H9 (cell line): ENCODE measurements at regions not wholly inside any gene's neighbourhood (a gene's known extent, or its start where the extent isn't known, plus 50 kb on each side); places are given as distances from the start of the nearest gene placed in this dataset.

Experiments
- DNase-seq: peaks from one replicate; pipeline ENCODE4 v3.0.0-alpha.2; 2017
- H2AFZ ChIP-seq: one replicate; pipeline ENCODE4 v1.6.1; 2013; ENCODE audit warnings: mild to moderate bottlenecking, low read length, control low read depth, moderate library complexity
- H2AK5ac ChIP-seq: 2 replicates; pipeline ENCODE4 v1.6.1; 2013; ENCODE audit warnings: low read length, control low read depth, mixed read lengths; ENCODE audit not compliant: insufficient read length
- H2BK120ac ChIP-seq: one replicate; pipeline ENCODE4 v1.6.1; 2013; ENCODE audit warnings: low read depth, mild to moderate bottlenecking, low read length, control low read depth, inconsistent platforms; ENCODE audit not compliant: poor library complexity, severe bottlenecking
- H2BK12ac ChIP-seq: 2 replicates; pipeline ENCODE4 v1.6.1; 2013; ENCODE audit warnings: low read length, control low read depth, mixed read lengths, low read depth; ENCODE audit not compliant: insufficient read length
- H2BK15ac ChIP-seq: 2 replicates; pipeline ENCODE4 v1.6.1; 2013; ENCODE audit warnings: low read depth, low read length, control low read depth
- H2BK20ac ChIP-seq: one replicate; pipeline ENCODE4 v1.6.1; 2013; ENCODE audit warnings: low read depth, mild to moderate bottlenecking, low read length, control low read depth, inconsistent platforms; ENCODE audit not compliant: poor library complexity, severe bottlenecking
- H2BK5ac ChIP-seq: 2 replicates; pipeline ENCODE4 v1.6.1; 2013; ENCODE audit warnings: low read length, control low read depth, mixed read lengths; ENCODE audit not compliant: insufficient read length
- H3K14ac ChIP-seq: 2 replicates; pipeline ENCODE4 v1.6.1; 2013; ENCODE audit warnings: low read length, control low read depth; ENCODE audit not compliant: insufficient read depth
- H3K18ac ChIP-seq: 2 replicates; pipeline ENCODE4 v1.6.1; 2013; ENCODE audit warnings: low read depth, mild to moderate bottlenecking, mixed read lengths, low read length, control low read depth; ENCODE audit not compliant: insufficient read length
- H3K23ac ChIP-seq: 2 replicates; pipeline ENCODE4 v1.6.1; 2013; ENCODE audit warnings: low read length, control low read depth, mixed read lengths, low read depth; ENCODE audit not compliant: insufficient read length
- H3K23me2 ChIP-seq: 2 replicates; pipeline ENCODE4 v1.6.1; 2013; ENCODE audit warnings: low read depth, mild to moderate bottlenecking, mixed read lengths, low read length, control low read depth; ENCODE audit not compliant: insufficient read length, poor library complexity, severe bottlenecking
- H3K27ac ChIP-seq: 2 replicates; pipeline ENCODE4 v1.5.1; 2013; ENCODE audit warnings: low read length, control low read depth, mixed read lengths, low read depth; ENCODE audit not compliant: insufficient read length
- H3K27me3 ChIP-seq: 2 replicates; pipeline ENCODE4 v1.6.1; 2013; ENCODE audit warnings: low read length, control low read depth, inconsistent platforms; ENCODE audit not compliant: insufficient read depth
- H3K4ac ChIP-seq: 2 replicates; pipeline ENCODE4 v1.6.1; 2013; ENCODE audit warnings: low read depth, mild to moderate bottlenecking, control low read depth, inconsistent platforms, low read length, moderate library complexity
- H3K4me1 ChIP-seq: 2 replicates; pipeline ENCODE4 v1.6.1; 2013; ENCODE audit warnings: low read length, control low read depth, inconsistent platforms; ENCODE audit not compliant: insufficient read depth
- H3K4me2 ChIP-seq: 2 replicates; pipeline ENCODE4 v1.6.1; 2013; ENCODE audit warnings: low read length, control low read depth, mixed read lengths; ENCODE audit not compliant: insufficient read length, insufficient read depth
- H3K56ac ChIP-seq: 2 replicates; pipeline ENCODE4 v1.6.1; 2013; ENCODE audit warnings: low read depth, mild to moderate bottlenecking, mixed read lengths, low read length, control low read depth; ENCODE audit not compliant: insufficient read length
- H3K79me1 ChIP-seq: 2 replicates; pipeline ENCODE4 v1.6.1; 2013; ENCODE audit warnings: low read depth, mild to moderate bottlenecking, moderate library complexity, low read length, control low read depth, inconsistent platforms; ENCODE audit not compliant: insufficient read depth, poor library complexity, severe bottlenecking
- H3K79me2 ChIP-seq: 2 replicates; pipeline ENCODE4 v1.6.1; 2013; ENCODE audit warnings: low read length, control low read depth, inconsistent platforms; ENCODE audit not compliant: insufficient read depth
- H3K9ac ChIP-seq: 2 replicates; pipeline ENCODE4 v1.6.1; 2013; ENCODE audit warnings: low read length, control low read depth, mixed read lengths; ENCODE audit not compliant: insufficient read length; ENCODE audit errors: extremely low read depth
- H3K9me3 ChIP-seq: one replicate; pipeline ENCODE4 v1.6.1; 2013; ENCODE audit warnings: low read depth, low read length, inconsistent platforms; ENCODE audit not compliant: control insufficient read depth
- H3T11ph ChIP-seq: one replicate; pipeline ENCODE4 v1.6.1; 2013; ENCODE audit warnings: mild to moderate bottlenecking, low read length, control low read depth, inconsistent platforms
- H4K20me1 ChIP-seq: one replicate; pipeline ENCODE4 v1.6.1; 2013; ENCODE audit not compliant: control insufficient read depth, insufficient read length, insufficient read depth
- H4K5ac ChIP-seq: 2 replicates; pipeline ENCODE4 v1.6.1; 2013; ENCODE audit warnings: low read depth, mild to moderate bottlenecking, mixed read lengths, low read length, control low read depth; ENCODE audit not compliant: insufficient read length
- H4K8ac ChIP-seq: replicated peaks from 2 replicates; pipeline ENCODE4 v1.6.1; 2013; ENCODE audit warnings: low read length, control low read depth, mixed read lengths, low read depth; ENCODE audit not compliant: insufficient read length
- H4K91ac ChIP-seq: 2 replicates; pipeline ENCODE4 v1.6.1; 2013; ENCODE audit warnings: low read depth, mild to moderate bottlenecking, moderate library complexity, mixed read lengths, low read length, control low read depth; ENCODE audit not compliant: insufficient read length
- H3K27ac Mint-ChIP-seq, 3 experiments: 2 replicates in 2 of 3; 3 replicates in 1 of 3; pipeline ENCODE4 v1.8.0; 2020 to 2021; ENCODE audit warnings: mixed read lengths in 3 of 3, mild to moderate bottlenecking in 1 of 3, moderate library complexity in 1 of 3
- H3K27me3 Mint-ChIP-seq: 2 replicates; pipeline ENCODE4 v1.8.0; 2021; ENCODE audit warnings: low read depth, mild to moderate bottlenecking, moderate library complexity, mixed read lengths
- H3K36me3 Mint-ChIP-seq, 3 experiments: 2 replicates in 2 of 3; 3 replicates in 1 of 3; pipeline ENCODE4 v1.8.0; 2020 to 2021; ENCODE audit warnings: low read depth in 3 of 3, mixed read lengths in 3 of 3; ENCODE audit not compliant: insufficient read depth in 1 of 3
- H3K4me1 Mint-ChIP-seq, 2 experiments: 2 replicates each; pipeline ENCODE4 v1.8.0; 2020; ENCODE audit warnings: mixed read lengths in 2 of 2
- H3K4me3 Mint-ChIP-seq, 2 experiments: 2 replicates in 1 of 2; 3 replicates in 1 of 2; pipeline ENCODE4 v1.8.0; 2020 to 2021; ENCODE audit warnings: mild to moderate bottlenecking in 2 of 2, mixed read lengths in 2 of 2, moderate library complexity in 1 of 2
- H3K9me3 Mint-ChIP-seq, 2 experiments: 2 replicates in 1 of 2; 3 replicates in 1 of 2; pipeline ENCODE4 v1.8.0; 2020; ENCODE audit warnings: mild to moderate bottlenecking in 2 of 2, mixed read lengths in 2 of 2, moderate library complexity in 1 of 2
- TF ChIP-seq, protein P1 (sequence below): fragments of 200-600 bp; sonication (generic); conservative IDR thresholded peaks from 3 replicates; pipeline ENCODE4 v1.8.0; 2021; ENCODE audit warnings: antibody characterized with exemption, mild to moderate bottlenecking

- no peak overlapping the region for H2BK12ac ChIP-seq
- Mint-ChIP-seq H3K4me1 (peaks cover 0 to 4% of the 10 kb centered on the region in 2 experiments; a peak in 1 of 4 replicates), H3K36me3 (peaks cover 0 to 6% (median 0%) of the 10 kb centered on the region in 3 experiments; a peak in 3 of 7 replicates), H3K27me3 (no peaks in the 10 kb centered on the region), H3K27ac (no peak overlapping the region), H3K9me3 (peaks cover 11 to 12% of the 10 kb centered on the region in 2 experiments; a peak in 4 of 5 replicates), H3K4me3 (no peak overlapping the region)
- no peak overlapping the region for H3K4me2 ChIP-seq
- H3K14ac ChIP-seq = no peak overlapping the region
- H3K4ac ChIP-seq = no peak overlapping the region
- H3K79me2 ChIP-seq = no peaks in the 10 kb centered on the region
- no peak overlapping the region for H2BK120ac ChIP-seq
- TF ChIP-seq, protein P1, sequence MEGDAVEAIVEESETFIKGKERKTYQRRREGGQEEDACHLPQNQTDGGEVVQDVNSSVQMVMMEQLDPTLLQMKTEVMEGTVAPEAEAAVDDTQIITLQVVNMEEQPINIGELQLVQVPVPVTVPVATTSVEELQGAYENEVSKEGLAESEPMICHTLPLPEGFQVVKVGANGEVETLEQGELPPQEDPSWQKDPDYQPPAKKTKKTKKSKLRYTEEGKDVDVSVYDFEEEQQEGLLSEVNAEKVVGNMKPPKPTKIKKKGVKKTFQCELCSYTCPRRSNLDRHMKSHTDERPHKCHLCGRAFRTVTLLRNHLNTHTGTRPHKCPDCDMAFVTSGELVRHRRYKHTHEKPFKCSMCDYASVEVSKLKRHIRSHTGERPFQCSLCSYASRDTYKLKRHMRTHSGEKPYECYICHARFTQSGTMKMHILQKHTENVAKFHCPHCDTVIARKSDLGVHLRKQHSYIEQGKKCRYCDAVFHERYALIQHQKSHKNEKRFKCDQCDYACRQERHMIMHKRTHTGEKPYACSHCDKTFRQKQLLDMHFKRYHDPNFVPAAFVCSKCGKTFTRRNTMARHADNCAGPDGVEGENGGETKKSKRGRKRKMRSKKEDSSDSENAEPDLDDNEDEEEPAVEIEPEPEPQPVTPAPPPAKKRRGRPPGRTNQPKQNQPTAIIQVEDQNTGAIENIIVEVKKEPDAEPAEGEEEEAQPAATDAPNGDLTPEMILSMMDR = no peak
- no peak overlapping the region for H2AK5ac ChIP-seq
- H3K79me1 ChIP-seq = no peaks in the 10 kb centered on the region
- H2AFZ ChIP-seq = no peak overlapping the region
- no peaks in the 10 kb centered on the region for H3K23me2 ChIP-seq
- H3T11ph ChIP-seq = no peak overlapping the region
- H3K56ac ChIP-seq = no peak overlapping the region
- H3K27ac ChIP-seq = no peak overlapping the region
- H3K9me3 ChIP-seq = no peaks in the 10 kb centered on the region
- no peak overlapping the region for H2BK5ac ChIP-seq
- no peaks in the 10 kb centered on the region for H4K20me1 ChIP-seq
- no peak overlapping the region for H4K5ac ChIP-seq
- H4K8ac ChIP-seq = no peak overlapping the region
- no peak overlapping the region for H3K18ac ChIP-seq
- no peak overlapping the region for H3K9ac ChIP-seq
- no peak overlapping the region for H2BK20ac ChIP-seq
- no peaks in the 10 kb centered on the region for H3K27me3 ChIP-seq
- H2BK15ac ChIP-seq = no peak overlapping the region
- DNase-seq = no peak
- no peak overlapping the region for H4K91ac ChIP-seq
- no peaks in the 10 kb centered on the region for H3K4me1 ChIP-seq
- no peak overlapping the region for H3K23ac ChIP-seq
Observed at GRCh38 chr4:11495291-11495690, 66.6 kb upstream of the HS3ST1 start.
